Activated CD4-positive, alpha-beta memory T cell treated with anti-CD3 and anti-CD28 coated beads, Interleukin-2, amount 10 ng/mL, durations not matched to agents 7 days and 5 days (primary cell): ENCODE measurements at regions not wholly inside any gene's neighbourhood (a gene's known extent, or its start where the extent isn't known, plus 50 kb on each side); places are given as distances from the start of the nearest gene placed in this dataset.

Experiments
- CTCF ChIA-PET: fragments of 350-600 bp; sonication (Branson Sonifier 250); formaldehyde crosslinking; loops from one replicate; lab custom pipeline; 2021; ENCODE audit warnings: antibody characterized with exemption, inconsistent platforms; lab: Charles Lee
- POLR2A ChIA-PET: fragments of 350-600 bp; sonication (Branson Sonifier 250); formaldehyde crosslinking; loops from one replicate; lab custom pipeline; 2021; ENCODE audit warnings: antibody characterized with exemption; lab: Charles Lee
- DNase-seq: peaks from one replicate; pipeline ENCODE4 v3.0.0-alpha.2; 2020
- H3K27ac Mint-ChIP-seq: one replicate; pipeline ENCODE4 v1.8.0; 2021; ENCODE audit warnings: mild to moderate bottlenecking, mixed read lengths
- H3K27me3 Mint-ChIP-seq: one replicate; pipeline ENCODE4 v1.8.0; 2021; ENCODE audit warnings: mixed read lengths
- H3K36me3 Mint-ChIP-seq: one replicate; pipeline ENCODE4 v1.8.0; 2021; ENCODE audit warnings: low read depth, mixed read lengths
- H3K4me1 Mint-ChIP-seq: one replicate; pipeline ENCODE4 v1.8.0; 2021; ENCODE audit warnings: mixed read lengths
- H3K4me3 Mint-ChIP-seq: one replicate; pipeline ENCODE4 v1.8.0; 2021; ENCODE audit warnings: mild to moderate bottlenecking, mixed read lengths
- H3K9me3 Mint-ChIP-seq: one replicate; pipeline ENCODE4 v1.8.0; 2021; ENCODE audit warnings: mixed read lengths

GRCh38 chr10:78543031-78543748, 509.5 kb downstream of the RPS24 start:
- CTCF ChIA-PET: no interaction called here
- DNase-seq: no peak
- POLR2A ChIA-PET: no interaction called here
- Mint-ChIP-seq H3K27me3 (peaks cover 10% of the 10 kb centered on the region), H3K36me3 (no peaks in the 10 kb centered on the region), H3K4me1 (peaks cover 12% of the 10 kb centered on the region), H3K27ac (no peak overlapping the region), H3K9me3 (no peaks in the 10 kb centered on the region), H3K4me3 (no peak overlapping the region)

DNA sequence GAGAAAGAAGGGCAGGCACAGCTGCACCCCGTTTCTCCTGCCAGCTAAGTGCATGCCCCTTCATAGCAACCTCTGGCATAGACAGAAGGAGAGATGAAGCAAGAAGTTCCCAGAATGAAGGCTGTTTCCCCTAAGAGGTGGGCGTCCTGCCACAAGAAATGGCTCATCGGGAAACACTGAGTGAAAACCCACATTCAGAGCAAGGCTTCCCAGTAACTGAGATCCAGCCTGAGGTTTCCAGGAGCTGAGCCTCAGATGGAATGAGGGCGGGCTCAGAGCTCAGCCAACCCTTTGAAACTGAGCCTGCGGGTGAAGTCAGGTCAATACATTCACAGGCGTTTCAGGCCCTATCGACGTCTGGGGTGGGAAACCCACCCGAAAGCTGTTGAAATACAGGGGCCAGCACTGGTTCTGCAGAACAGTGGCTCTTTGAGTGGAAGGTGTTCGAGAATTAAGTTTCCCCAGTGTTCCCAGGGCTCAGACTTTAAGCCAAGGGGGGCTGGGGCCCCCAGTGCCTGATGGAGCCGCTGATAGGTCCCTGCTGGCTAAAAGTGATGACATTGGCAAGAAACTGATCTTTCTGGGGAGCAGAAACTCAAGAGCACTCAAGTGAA, 510.2 kb downstream of the RPS24 start:
- POLR2A ChIA-PET: no interaction called here
- Mint-ChIP-seq H3K4me1 (peaks cover 12% of the 10 kb centered on the region), H3K27ac (no peak overlapping the region), H3K36me3 (no peaks in the 10 kb centered on the region), H3K9me3 (no peaks in the 10 kb centered on the region), H3K27me3 (peaks cover 17% of the 10 kb centered on the region), H3K4me3 (no peak overlapping the region)
- CTCF ChIA-PET: no interaction called here
- DNase-seq: no peak

- H3K4me1 Mint-ChIP-seq: peaks cover 12% of the 10 kb centered on the region
- CTCF ChIA-PET: no interaction called here
- POLR2A ChIA-PET: no interaction called here
- no peaks in the 10 kb centered on the region for H3K9me3 Mint-ChIP-seq
- no peak overlapping the region for H3K27ac Mint-ChIP-seq
- no peak overlapping the region for H3K4me3 Mint-ChIP-seq
- DNase-seq: no peak
- H3K27me3 Mint-ChIP-seq: peaks cover 13% of the 10 kb centered on the region
- no peaks in the 10 kb centered on the region for H3K36me3 Mint-ChIP-seq
Measured at GRCh38 chr10:78544423-78545090, 510.9 kb downstream of the RPS24 start.

DNA sequence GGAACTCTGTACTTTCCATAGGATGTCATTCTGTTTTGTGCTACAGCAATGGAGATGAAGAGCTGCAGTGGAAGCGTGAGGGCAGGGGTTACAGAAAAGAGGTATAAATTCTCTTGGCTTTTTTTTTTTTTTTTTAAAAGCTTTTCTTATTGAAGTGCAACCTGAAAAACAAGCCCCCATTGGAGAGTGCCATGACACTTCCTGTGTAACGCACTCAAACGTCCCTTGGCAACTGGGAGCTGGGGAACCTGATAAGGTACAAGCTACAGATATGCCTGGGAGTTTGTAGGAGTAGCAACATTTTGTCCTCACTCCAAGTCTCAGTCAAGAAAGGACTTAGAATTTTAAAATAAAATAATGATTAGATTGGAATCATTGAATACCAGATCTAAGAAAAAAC, 512.1 kb downstream of the RPS24 start:
- POLR2A ChIA-PET: no interaction called here
- Mint-ChIP-seq H3K9me3 (no peaks in the 10 kb centered on the region), H3K27me3 (peaks cover 15% of the 10 kb centered on the region), H3K4me1 (peaks cover 12% of the 10 kb centered on the region), H3K27ac (no peak overlapping the region), H3K4me3 (no peak overlapping the region), H3K36me3 (no peaks in the 10 kb centered on the region)
- CTCF ChIA-PET: no interaction called here
- DNase-seq: no peak

DNA sequence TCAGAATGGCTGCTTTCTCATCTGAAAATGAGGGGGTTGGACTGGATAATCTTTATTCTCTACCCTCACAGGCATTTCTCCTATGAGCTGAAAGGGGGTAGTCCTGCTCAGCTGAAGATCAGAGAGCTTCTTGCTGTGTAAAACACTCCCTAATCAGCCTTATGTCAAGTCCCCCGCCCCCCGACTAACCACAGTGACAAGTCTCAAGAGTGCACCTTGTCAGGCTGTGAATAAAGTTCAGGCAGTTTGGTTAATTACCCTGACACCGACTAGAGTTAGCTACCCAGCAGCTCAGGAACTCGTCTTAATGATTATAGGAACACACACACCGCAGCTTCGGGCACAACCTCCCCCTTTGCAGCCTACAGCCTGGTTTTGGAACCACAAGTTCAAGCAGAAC, 513.7 kb downstream of the RPS24 start:
- Mint-ChIP-seq H3K36me3 (no peaks in the 10 kb centered on the region), H3K9me3 (no peaks in the 10 kb centered on the region), H3K4me3 (no peak overlapping the region), H3K27ac (no peak overlapping the region), H3K4me1 (peaks cover 2% of the 10 kb centered on the region), H3K27me3 (peaks cover 20% of the 10 kb centered on the region)
- CTCF ChIA-PET: no interaction called here
- DNase-seq: no peak
- POLR2A ChIA-PET: no interaction called here

GRCh38 chr10:78547905-78548304, 514.2 kb downstream of the RPS24 start:
- no peaks in the 10 kb centered on the region for H3K36me3 Mint-ChIP-seq
- no peak overlapping the region for H3K4me3 Mint-ChIP-seq
- H3K27ac Mint-ChIP-seq: no peak overlapping the region
- H3K4me1 Mint-ChIP-seq: no peaks in the 10 kb centered on the region
- no peak for DNase-seq
- ChIA-PET CTCF (no interaction called here), POLR2A (no interaction called here)
- H3K27me3 Mint-ChIP-seq: peaks cover 23% of the 10 kb centered on the region
- no peaks in the 10 kb centered on the region for H3K9me3 Mint-ChIP-seq

DNA sequence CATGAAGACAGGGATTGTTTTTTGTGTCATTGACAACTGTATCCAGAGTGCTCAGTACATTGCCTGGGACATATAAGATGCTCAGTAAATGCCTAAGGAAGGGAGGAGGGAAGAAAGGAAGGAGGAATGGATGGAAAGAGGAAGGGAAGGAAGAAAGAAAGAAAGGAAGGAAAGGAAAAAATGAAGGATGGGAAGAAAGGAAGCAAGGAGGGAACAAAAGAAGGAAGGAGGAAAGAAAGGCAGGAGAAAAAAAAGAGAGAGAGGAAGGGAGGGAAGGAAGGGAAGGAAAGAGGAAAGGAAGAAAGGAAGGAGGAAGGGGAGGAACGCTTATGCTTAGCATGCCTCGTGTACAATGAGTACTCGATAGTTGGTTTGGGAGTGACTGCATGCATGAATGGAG, 514.7 kb downstream of the RPS24 start:
- peaks cover 23% of the 10 kb centered on the region for H3K27me3 Mint-ChIP-seq
- H3K27ac Mint-ChIP-seq: no peak overlapping the region
- no peaks in the 10 kb centered on the region for H3K9me3 Mint-ChIP-seq
- DNase-seq: no peak
- no peaks in the 10 kb centered on the region for H3K36me3 Mint-ChIP-seq
- ChIA-PET CTCF (no interaction called here), POLR2A (no interaction called here)
- H3K4me3 Mint-ChIP-seq: no peak overlapping the region
- H3K4me1 Mint-ChIP-seq: no peaks in the 10 kb centered on the region

DNA sequence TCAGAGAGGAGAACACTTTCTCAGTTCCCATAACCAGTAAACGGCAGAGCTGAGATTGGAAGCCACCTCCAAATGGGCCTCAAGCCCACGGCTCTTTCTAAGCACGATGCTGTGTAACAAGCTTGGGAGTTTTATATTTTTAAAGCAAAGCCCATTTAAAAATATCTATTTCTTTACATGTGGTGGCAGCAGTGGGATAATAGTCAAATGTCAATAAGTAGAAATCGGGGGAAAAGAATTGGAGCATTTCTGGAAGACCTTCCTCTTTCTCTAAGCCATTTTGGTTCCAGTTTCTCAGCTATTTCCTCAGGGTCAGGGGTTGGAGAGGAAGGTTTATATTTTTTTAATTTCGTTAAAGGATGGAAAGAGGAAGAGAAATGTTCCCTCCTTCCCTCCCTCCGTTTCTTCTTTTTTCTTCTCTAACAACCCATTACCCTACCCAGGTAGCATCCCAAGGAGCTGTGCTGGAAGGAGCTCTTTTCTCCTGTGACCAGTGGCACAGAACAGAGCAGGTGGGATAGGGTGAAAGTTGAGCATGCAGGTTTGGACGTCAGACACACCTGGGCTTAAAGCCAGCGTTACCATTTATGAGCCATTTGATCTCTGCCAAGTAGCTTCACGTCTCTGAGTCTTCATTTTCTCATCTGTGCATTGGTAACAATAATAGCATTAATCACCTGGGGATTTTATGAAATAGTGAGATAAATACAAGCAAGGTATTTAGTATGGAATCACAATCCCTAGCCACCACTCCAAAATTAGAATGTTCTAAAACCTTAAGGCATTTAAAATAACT, 515.7 kb downstream of the RPS24 start:
- H3K36me3 Mint-ChIP-seq: no peaks in the 10 kb centered on the region
- H3K27ac Mint-ChIP-seq: no peak overlapping the region
- no peaks in the 10 kb centered on the region for H3K9me3 Mint-ChIP-seq
- H3K4me3 Mint-ChIP-seq: no peak overlapping the region
- POLR2A ChIA-PET: no interaction called here
- CTCF ChIA-PET: no interaction called here
- H3K27me3 Mint-ChIP-seq: peaks cover 23% of the 10 kb centered on the region
- DNase-seq: no peak
- H3K4me1 Mint-ChIP-seq: no peaks in the 10 kb centered on the region

GRCh38 chr10:78550090-78550489, 516.4 kb downstream of the RPS24 start:
- no peak overlapping the region for H3K27ac Mint-ChIP-seq
- H3K4me1 Mint-ChIP-seq: no peaks in the 10 kb centered on the region
- H3K36me3 Mint-ChIP-seq: no peaks in the 10 kb centered on the region
- CTCF ChIA-PET: no interaction called here
- no peak overlapping the region for H3K4me3 Mint-ChIP-seq
- POLR2A ChIA-PET: no interaction called here
- H3K9me3 Mint-ChIP-seq: no peaks in the 10 kb centered on the region
- H3K27me3 Mint-ChIP-seq: peaks cover 23% of the 10 kb centered on the region
- DNase-seq: no peak

DNA sequence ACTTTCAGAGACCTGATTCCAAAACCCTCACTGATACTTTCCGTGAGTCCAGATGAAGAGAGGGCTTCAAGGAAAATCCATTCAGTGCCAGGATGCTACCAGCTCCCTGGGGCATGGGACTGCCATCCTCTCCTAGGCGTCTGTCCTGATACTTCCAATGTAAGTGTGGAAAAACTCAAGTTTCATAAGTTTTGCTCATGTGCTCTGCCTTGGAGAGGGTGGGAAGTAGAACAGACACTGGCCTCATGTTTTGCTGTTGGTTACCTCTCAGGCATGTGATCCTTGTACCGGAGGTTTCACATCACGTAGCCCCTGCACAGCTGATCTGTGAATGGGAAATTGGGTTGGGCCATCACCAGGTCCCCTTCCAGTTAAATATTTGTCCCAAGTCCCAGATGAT, 517.1 kb downstream of the RPS24 start:
- H3K9me3 Mint-ChIP-seq: no peaks in the 10 kb centered on the region
- peaks cover 23% of the 10 kb centered on the region for H3K27me3 Mint-ChIP-seq
- ChIA-PET CTCF (no interaction called here), POLR2A (no interaction called here)
- H3K36me3 Mint-ChIP-seq: no peaks in the 10 kb centered on the region
- H3K4me3 Mint-ChIP-seq: no peak overlapping the region
- H3K4me1 Mint-ChIP-seq: no peaks in the 10 kb centered on the region
- no peak for DNase-seq
- H3K27ac Mint-ChIP-seq: no peak overlapping the region

DNA sequence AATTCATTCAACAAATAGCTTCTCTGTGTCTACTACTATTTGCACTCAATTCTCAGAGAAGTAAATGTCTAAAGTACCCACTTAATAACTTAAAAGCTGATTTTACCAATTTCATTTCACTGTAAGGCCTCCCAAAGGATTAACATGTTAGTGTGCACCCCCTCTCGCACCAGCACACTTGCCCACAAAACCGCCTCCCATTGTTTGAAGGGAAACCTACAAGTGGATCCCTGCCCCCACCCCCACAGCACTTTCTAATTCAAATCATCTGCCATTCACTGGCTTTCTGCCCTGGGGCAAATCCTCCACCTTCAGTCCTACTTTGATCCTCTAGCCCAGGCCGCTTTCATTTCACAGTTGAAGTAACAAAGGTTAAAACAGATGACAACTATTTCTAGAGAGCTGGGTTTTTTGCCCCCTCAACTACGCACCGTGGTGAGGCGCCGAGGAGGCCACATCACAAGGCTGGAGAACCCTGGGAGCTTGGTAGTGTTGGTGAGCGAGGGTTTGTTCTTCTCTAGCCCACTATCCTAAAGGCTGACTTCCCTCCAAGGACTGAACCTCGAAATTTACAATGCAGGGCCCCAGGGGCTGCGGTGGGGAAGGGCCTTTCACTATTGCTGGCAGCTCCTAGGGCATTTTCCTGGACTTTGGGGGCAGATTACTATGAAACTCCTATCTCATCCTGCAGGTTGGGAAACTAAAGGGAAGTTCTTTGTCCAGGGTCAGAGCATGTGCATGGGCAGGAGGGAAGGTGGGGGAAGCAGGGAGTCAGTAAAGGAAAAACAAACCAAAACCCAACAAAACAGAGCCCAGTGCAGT, 517.4 kb upstream of the ZMIZ1 start:
- H3K4me3 Mint-ChIP-seq: no peak overlapping the region
- no peak for DNase-seq
- H3K27me3 Mint-ChIP-seq: peaks cover 23% of the 10 kb centered on the region
- POLR2A ChIA-PET: no interaction called here
- CTCF ChIA-PET: no interaction called here
- H3K4me1 Mint-ChIP-seq: no peaks in the 10 kb centered on the region
- H3K36me3 Mint-ChIP-seq: no peaks in the 10 kb centered on the region
- no peak overlapping the region for H3K27ac Mint-ChIP-seq
- no peaks in the 10 kb centered on the region for H3K9me3 Mint-ChIP-seq

GRCh38 chr10:78552261-78552811, 516.4 kb upstream of the ZMIZ1 start:
- CTCF ChIA-PET: no interaction called here

More at GRCh38 chr10:78552261-78552811, 516.4 kb upstream of the ZMIZ1 start:
- no peaks in the 10 kb centered on the region for H3K4me1 Mint-ChIP-seq
- POLR2A ChIA-PET: no interaction called here
- no peaks in the 10 kb centered on the region for H3K36me3 Mint-ChIP-seq
- no peak overlapping the region for H3K27ac Mint-ChIP-seq
- peaks cover 23% of the 10 kb centered on the region for H3K27me3 Mint-ChIP-seq
- no peak overlapping the region for H3K4me3 Mint-ChIP-seq
- no peaks in the 10 kb centered on the region for H3K9me3 Mint-ChIP-seq
- no peak for DNase-seq
